ENCODE measurements at regions not wholly inside any gene's neighbourhood (a gene's known extent, or its start where the extent isn't known, plus 50 kb on each side); places are given as distances from the start of the nearest gene placed in this dataset.

DNA sequence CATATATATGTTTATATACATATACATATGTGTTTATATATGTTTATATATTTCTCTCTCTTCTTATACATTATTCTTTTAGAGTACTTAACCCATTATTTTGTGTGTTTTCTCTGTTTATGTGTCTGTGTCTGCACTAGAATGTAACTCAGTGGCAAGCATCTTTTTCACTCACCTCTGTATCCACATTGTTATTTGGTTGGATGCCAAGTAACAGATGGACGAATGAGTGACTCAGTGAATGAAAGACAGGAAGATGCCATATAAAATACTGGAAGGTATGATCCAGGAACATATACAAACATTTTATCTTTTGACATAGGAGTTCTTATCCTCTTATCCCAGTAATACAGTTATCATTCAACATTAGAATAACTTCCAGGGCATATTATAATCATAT lies 684.8 kb downstream of the RNF144A start:
- TF ChIP-seq EZH2 (IDR thresholded peaks at IDR 0.05; ENCODE audit: insufficient read depth, poor library complexity, severe bottlenecking), result no peak
- TF ChIP-seq EZH2phosphoT487 (IDR thresholded peaks at IDR 0.05; ENCODE audit: insufficient read depth, low read depth), result no peak

Measured in GM23248 (cell line).